ENCODE measurements at regions not wholly inside any gene's neighbourhood (a gene's known extent, or its start where the extent isn't known, plus 50 kb on each side); places are given as distances from the start of the nearest gene placed in this dataset.

DNA sequence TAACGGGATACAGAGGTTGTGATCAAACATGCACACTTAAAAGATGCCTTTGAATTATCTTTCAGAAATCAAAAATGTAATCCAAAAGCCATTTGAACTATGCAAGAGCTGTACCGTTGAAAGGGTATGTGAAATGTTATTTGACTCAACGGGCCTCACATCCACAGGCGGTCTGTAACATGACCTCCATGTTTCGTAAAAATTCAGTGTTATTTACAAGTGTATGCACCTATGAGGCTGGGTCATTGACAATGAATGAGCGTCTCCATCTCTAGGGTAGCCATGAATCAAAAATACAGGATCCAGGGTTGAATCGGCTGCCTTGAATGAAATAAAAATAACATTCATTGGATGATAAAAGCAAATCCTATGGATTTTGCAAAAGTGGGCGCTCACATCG is 100.1 kb downstream of the CRLF2 start:
- H3K36me3 ChIP-seq (ENCODE audit: control insufficient read depth in 2 of 2, insufficient read depth in 2 of 2, low read length in 1 of 2): no peaks in the 10 kb centered on the region
- no peaks in the 10 kb centered on the region for H4K20me1 ChIP-seq (ENCODE audit: control insufficient read depth, insufficient read depth)
- ChIA-PET CTCF (no interaction called here), POLR2A (no interaction called here), SMC1A (ENCODE audit: uncharacterized antibody, unreplicated experiment) (no interaction called here), RAD21 (ENCODE audit: unreplicated experiment) (no interaction called here)
- no peaks in the 10 kb centered on the region; the same call in 1 of the 2 replicates for H3K4me1 ChIP-seq (ENCODE audit: control insufficient read depth, insufficient read depth, low read length)
- H3K9me3 ChIP-seq (replicated peaks; ENCODE audit: control insufficient read depth, insufficient read depth, low read length): no peaks in the 10 kb centered on the region; the same call in 1 of the 3 replicates
- H3K27me3 ChIP-seq (replicated peaks in 1 of 2; ENCODE audit: control insufficient read depth in 2 of 2, insufficient read depth in 2 of 2, low read length in 1 of 2): no peaks in the 10 kb centered on the region
- no peak for TF ChIP-seq SMARCA5 (IDR thresholded peaks at IDR 0.05)
- no peak for TF ChIP-seq RB1 (IDR thresholded peaks at IDR 0.05; ENCODE audit: borderline replicate concordance)
- H2AFZ ChIP-seq (ENCODE audit: control insufficient read depth, low read depth, low read length): no peak overlapping the region
- H3K4me2 ChIP-seq (ENCODE audit: control insufficient read depth, insufficient read depth): no peak overlapping the region
- FAIRE-seq (no peak), DNase-seq (ENCODE audit: low read depth, low spot score) (no peak), ATAC-seq (no peak)
- BruUV-seq (replicated peaks): no TSS peak
- no peak overlapping the region for H3K9ac ChIP-seq (ENCODE audit: control insufficient read depth, insufficient read depth, low read length)
- in situ Hi-C loops (cut with MboI) (no loop called here), intact Hi-C loops (cut with micrococcal nuclease; ENCODE audit: unreplicated experiment) (loop anchor here (10.0 kb wide), 1 partner anchor 118 kb away; no protein-coding TSS in a partner anchor)
- H3K27ac ChIP-seq (ENCODE audit: control insufficient read depth, insufficient read depth): no peak overlapping the region
- WGBS (ENCODE audit: insufficient coverage, insufficient replicate concordance, low lambda C conversion rate, missing lambda C conversion rate): 21% methylated on average over 9 of the region's 9 CpGs
- H3K4me3 ChIP-seq: no peak overlapping the region
- no peaks in the 10 kb centered on the region for H3K79me2 ChIP-seq (ENCODE audit: control insufficient read depth, insufficient read depth, low read length)

DNA sequence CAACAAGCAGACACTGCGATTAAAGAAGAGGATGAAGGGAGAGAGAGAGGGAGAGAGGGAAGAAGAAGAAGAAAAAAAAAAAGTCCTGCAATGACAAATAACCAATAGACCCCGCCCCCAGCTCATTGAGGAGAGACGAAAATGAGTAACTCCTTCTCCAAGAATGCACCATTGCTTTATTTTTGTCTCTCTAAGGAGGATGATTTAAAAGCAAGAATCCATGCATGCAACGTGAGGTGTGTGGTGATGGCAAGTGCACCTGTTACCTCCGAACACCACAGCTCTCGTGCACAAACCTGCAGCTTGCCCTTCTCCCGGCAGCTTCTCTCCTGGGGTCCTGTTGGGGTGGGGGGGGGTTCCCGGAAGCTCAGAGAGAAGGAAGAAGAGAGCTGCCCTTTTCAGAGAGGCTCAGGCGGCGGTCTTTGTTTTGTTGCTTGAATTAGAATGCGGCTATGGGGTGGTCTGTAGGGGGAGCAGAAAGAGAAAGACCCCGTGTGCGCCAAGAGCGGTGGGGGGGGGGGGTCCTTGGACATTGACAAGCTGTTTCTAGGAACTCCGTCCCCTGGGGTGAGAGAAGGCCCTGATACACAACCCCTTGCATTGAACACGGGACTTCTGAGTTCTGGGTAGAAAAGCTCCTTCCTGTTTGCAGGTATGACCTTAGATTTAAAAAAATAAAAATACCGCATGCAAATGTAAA is 100.7 kb downstream of the CRLF2 start:
- H3K4me3 ChIP-seq: no peak overlapping the region
- no peak for TF ChIP-seq MTA2 (IDR thresholded peaks at IDR 0.05; ENCODE audit: low read depth)
- TF ChIP-seq CBFB (IDR thresholded peaks at IDR 0.05; ENCODE audit: low read depth): no peak
- TF ChIP-seq ZNF217 (IDR thresholded peaks at IDR 0.05): no peak
- no peak for TF ChIP-seq WRNIP1 (IDR thresholded peaks at IDR 0.05; ENCODE audit: borderline replicate concordance, low read depth, low read length)
- no peak for TF ChIP-seq MYC (IDR thresholded peaks at IDR 0.05; ENCODE audit: insufficient read depth, insufficient read length, insufficient replicate concordance, low read length, severe bottlenecking)
- no peak for TF ChIP-seq SRF (IDR thresholded peaks at IDR 0.05; ENCODE audit: low read depth in 2 of 2, low read length in 2 of 2)
- TF ChIP-seq POU2F2 (IDR thresholded peaks at IDR 0.05; ENCODE audit: borderline replicate concordance, low read depth, low read length): no peak
- no peak for TF ChIP-seq SREBF1 (IDR thresholded peaks at IDR 0.05; ENCODE audit: low read length)
- no peak for TF ChIP-seq NBN (IDR thresholded peaks at IDR 0.05)
- TF ChIP-seq, protein P1, sequence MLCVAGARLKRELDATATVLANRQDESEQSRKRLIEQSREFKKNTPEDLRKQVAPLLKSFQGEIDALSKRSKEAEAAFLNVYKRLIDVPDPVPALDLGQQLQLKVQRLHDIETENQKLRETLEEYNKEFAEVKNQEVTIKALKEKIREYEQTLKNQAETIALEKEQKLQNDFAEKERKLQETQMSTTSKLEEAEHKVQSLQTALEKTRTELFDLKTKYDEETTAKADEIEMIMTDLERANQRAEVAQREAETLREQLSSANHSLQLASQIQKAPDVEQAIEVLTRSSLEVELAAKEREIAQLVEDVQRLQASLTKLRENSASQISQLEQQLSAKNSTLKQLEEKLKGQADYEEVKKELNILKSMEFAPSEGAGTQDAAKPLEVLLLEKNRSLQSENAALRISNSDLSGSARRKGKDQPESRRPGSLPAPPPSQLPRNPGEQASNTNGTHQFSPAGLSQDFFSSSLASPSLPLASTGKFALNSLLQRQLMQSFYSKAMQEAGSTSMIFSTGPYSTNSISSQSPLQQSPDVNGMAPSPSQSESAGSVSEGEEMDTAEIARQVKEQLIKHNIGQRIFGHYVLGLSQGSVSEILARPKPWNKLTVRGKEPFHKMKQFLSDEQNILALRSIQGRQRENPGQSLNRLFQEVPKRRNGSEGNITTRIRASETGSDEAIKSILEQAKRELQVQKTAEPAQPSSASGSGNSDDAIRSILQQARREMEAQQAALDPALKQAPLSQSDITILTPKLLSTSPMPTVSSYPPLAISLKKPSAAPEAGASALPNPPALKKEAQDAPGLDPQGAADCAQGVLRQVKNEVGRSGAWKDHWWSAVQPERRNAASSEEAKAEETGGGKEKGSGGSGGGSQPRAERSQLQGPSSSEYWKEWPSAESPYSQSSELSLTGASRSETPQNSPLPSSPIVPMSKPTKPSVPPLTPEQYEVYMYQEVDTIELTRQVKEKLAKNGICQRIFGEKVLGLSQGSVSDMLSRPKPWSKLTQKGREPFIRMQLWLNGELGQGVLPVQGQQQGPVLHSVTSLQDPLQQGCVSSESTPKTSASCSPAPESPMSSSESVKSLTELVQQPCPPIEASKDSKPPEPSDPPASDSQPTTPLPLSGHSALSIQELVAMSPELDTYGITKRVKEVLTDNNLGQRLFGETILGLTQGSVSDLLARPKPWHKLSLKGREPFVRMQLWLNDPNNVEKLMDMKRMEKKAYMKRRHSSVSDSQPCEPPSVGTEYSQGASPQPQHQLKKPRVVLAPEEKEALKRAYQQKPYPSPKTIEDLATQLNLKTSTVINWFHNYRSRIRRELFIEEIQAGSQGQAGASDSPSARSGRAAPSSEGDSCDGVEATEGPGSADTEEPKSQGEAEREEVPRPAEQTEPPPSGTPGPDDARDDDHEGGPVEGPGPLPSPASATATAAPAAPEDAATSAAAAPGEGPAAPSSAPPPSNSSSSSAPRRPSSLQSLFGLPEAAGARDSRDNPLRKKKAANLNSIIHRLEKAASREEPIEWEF (IDR thresholded peaks at IDR 0.05; ENCODE audit: insufficient replicate concordance, low read depth, low read length): no peak
- TF ChIP-seq MXI1 (IDR thresholded peaks at IDR 0.05; ENCODE audit: low read depth, low read length): no peak

More for the DNA sequence above, 100.7 kb downstream of the CRLF2 start:
- SMC1A ChIA-PET (ENCODE audit: uncharacterized antibody, unreplicated experiment): no interaction called here
- 7% methylated on average over 15 of the region's 17 CpGs for WGBS (ENCODE audit: insufficient coverage, insufficient replicate concordance, low lambda C conversion rate, missing lambda C conversion rate)
- in situ Hi-C loops (cut with MboI) (no loop called here), intact Hi-C loops (cut with micrococcal nuclease; ENCODE audit: unreplicated experiment) (loop anchor here (10.0 kb wide), 1 partner anchor 117 kb away; no protein-coding TSS in a partner anchor)
- H2AFZ ChIP-seq (ENCODE audit: control insufficient read depth, low read depth, low read length): no peak overlapping the region
- RAD21 ChIA-PET (ENCODE audit: unreplicated experiment): no interaction called here
- no peaks in the 10 kb centered on the region for H3K36me3 ChIP-seq (ENCODE audit: control insufficient read depth in 2 of 2, insufficient read depth in 2 of 2, low read length in 1 of 2)
- H3K9me3 ChIP-seq (replicated peaks; ENCODE audit: control insufficient read depth, insufficient read depth, low read length): no peaks in the 10 kb centered on the region; the same call in 1 of the 3 replicates
- CTCF ChIA-PET: no interaction called here
- ATAC-seq: no peak
- H4K20me1 ChIP-seq (ENCODE audit: control insufficient read depth, insufficient read depth): no peaks in the 10 kb centered on the region
- H3K27ac ChIP-seq (ENCODE audit: control insufficient read depth, insufficient read depth): no peak overlapping the region
- H3K4me2 ChIP-seq (ENCODE audit: control insufficient read depth, insufficient read depth): no peak overlapping the region
- DNase-seq (ENCODE audit: low read depth, low spot score): no peak
- no peaks in the 10 kb centered on the region for H3K27me3 ChIP-seq (replicated peaks in 1 of 2; ENCODE audit: control insufficient read depth in 2 of 2, insufficient read depth in 2 of 2, low read length in 1 of 2)
- POLR2A ChIA-PET: no interaction called here
- no peak for FAIRE-seq
- no peaks in the 10 kb centered on the region for H3K79me2 ChIP-seq (ENCODE audit: control insufficient read depth, insufficient read depth, low read length)
- no TSS peak for BruUV-seq (replicated peaks)
- no peaks in the 10 kb centered on the region; the same call in 1 of the 2 replicates for H3K4me1 ChIP-seq (ENCODE audit: control insufficient read depth, insufficient read depth, low read length)
- no peak overlapping the region for H3K9ac ChIP-seq (ENCODE audit: control insufficient read depth, insufficient read depth, low read length)
